ENCODE measurements at regions not wholly inside any gene's neighbourhood (a gene's known extent, or its start where the extent isn't known, plus 50 kb on each side); places are given as distances from the start of the nearest gene placed in this dataset.
"Not testable (repeated sequence)": the region's sequence is repeated elsewhere in the genome, so short reads cannot be mapped to it uniquely, and the experiment has no call there.

DNA sequence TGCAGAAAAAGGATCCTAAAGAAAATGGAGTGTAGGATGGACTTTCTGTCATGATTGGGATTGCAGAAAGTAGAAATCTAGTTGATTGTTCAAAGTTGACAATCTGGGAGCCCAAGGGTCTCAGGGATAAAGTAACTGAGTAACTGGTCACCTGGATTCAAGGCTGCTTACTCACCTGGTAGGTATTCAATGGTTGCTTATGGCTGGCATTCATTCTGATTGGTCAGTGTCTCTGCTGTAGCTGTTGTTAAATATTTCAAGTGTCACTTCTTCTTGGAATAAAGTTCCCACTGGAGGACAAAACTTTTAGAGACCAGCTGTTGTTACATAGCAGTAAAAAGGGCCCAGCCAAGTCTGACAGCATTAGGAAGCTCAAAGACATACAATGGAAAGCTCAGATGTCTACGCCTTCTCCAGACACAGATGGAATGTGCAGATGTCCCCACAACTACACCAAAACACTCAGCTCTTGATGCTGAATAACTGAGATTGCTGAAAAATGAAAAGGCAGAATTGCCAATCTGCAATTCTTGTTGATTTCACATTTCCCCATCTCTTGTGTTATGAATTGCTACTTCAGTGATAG, 106.9 kb downstream of the ZNF467 start:
- Mint-ChIP-seq H3K36me3 (ENCODE audit: low read depth) (no peaks in the 10 kb centered on the region), H3K4me3 (no peak overlapping the region), H3K27me3 (peaks cover 33% of the 10 kb centered on the region), H3K4me1 (no peaks in the 10 kb centered on the region), H3K27ac (no peak overlapping the region), H3K9me3 (no peaks in the 10 kb centered on the region)
- no peak for DNase-seq
- ATAC-seq = no peak

- not testable (repeated sequence) for ATAC-seq; H3K9me3 Mint-ChIP-seq; H3K27ac Mint-ChIP-seq; DNase-seq; H3K4me1 Mint-ChIP-seq; H3K36me3 Mint-ChIP-seq (ENCODE audit: low read depth); H3K4me3 Mint-ChIP-seq
- H3K27me3 Mint-ChIP-seq = peaks cover 35% of the 10 kb centered on the region
Measured at GRCh38 chr7:149665618-149666017, 107.8 kb downstream of the ZNF467 start.

DNA sequence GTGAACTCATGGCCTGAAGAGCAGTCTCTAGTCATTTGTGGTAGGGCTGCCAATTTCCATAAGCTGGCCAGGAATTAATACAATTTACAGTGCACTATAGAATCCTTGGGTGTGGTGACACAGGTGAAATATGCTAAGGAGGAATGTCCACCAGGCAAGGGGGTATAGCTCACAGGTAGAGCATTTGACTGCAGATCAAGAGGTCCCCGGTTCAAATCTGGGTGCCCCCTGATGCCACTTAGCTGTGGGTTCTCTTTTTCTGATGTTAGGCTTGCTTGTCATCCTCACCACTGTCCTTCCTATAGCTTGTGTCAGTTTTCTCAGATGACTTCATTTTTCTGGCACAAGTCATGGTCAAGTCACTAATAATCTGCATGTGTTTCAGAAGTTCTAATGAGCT, 108.7 kb downstream of the ZNF467 start:
- no peaks in the 10 kb centered on the region for H3K36me3 Mint-ChIP-seq (ENCODE audit: low read depth)
- ATAC-seq (no peak), DNase-seq (no peak)
- H3K4me1 Mint-ChIP-seq = no peaks in the 10 kb centered on the region
- H3K27me3 Mint-ChIP-seq = peaks cover 34% of the 10 kb centered on the region
- no peaks in the 10 kb centered on the region for H3K9me3 Mint-ChIP-seq
- H3K4me3 Mint-ChIP-seq = no peak overlapping the region
- no peak overlapping the region for H3K27ac Mint-ChIP-seq

DNA sequence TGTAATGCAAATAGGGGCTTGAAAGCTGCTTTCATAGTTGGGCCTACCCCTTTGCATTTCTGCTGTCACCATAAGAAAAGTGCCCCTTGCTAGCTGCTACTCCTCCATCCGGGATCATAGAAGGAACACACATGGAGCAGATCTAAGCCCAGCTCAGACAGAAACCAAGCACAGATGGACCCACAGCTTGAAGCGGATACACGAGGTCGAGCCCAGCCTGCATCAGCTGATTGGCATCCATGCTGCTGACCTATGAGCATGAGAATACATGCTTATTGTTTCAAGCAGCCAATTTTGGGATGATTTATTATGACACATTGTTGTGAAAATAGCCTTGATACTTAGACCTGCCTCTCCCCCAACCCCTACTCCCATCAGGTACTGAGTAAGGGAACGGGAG, 109.2 kb downstream of the ZNF467 start:
- Mint-ChIP-seq H3K27ac (no peak overlapping the region), H3K4me1 (no peaks in the 10 kb centered on the region), H3K9me3 (no peaks in the 10 kb centered on the region), H3K36me3 (ENCODE audit: low read depth) (no peaks in the 10 kb centered on the region), H3K4me3 (no peak overlapping the region), H3K27me3 (peaks cover 33% of the 10 kb centered on the region)
- ATAC-seq (no peak), DNase-seq (no peak)

DNA sequence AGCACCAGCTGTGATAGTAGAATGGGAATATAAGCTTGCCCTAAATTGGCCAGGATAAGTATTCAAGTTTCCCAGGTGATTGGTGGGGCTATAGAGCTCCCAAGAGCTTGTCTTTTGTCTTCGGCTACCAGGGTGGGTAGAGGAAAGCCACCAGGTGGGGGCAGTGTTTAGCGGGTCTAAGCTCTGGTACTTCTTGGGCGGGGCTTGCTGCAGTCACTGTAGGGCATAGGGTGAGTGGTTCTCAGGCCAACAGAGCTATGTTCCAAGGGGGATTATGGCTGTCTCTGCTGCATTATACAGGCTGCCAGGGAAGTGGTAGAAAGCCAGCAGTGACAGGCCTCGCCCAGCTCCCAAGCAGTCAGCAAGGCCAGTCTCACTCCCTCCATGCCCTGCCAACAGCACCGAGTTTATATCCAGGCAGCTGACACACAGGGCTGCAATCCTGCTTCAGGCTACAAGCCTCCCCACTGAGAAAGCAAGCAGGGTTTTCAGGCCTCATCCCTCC, 110.7 kb downstream of the ZNF467 start:
- H3K36me3 Mint-ChIP-seq (ENCODE audit: low read depth) = no peaks in the 10 kb centered on the region
- H3K27ac Mint-ChIP-seq = no peak overlapping the region
- H3K27me3 Mint-ChIP-seq = peaks cover 31% of the 10 kb centered on the region
- peak; percentile 72 for DNase-seq
- ATAC-seq = peak; percentile 92
- no peaks in the 10 kb centered on the region for H3K4me1 Mint-ChIP-seq
- H3K4me3 Mint-ChIP-seq = no peak overlapping the region
- no peaks in the 10 kb centered on the region for H3K9me3 Mint-ChIP-seq

DNA sequence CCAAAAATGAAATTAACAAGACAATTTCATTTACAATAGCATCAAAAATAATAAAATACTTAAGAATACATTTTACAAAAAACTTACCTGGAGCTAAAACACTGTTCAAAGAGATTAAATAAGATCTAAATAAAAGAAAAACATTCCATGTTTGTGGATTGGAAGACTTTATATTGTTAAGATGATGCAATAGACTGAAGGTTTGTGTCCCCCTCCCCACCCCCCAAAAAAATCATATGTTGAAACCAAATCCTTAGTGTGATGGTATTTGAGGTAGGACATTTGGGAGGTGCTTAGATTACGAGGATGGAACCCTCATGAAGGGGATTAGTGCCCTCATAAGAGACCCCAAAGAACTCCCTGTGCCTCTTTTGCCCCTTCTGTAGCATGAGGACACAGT, 117.6 kb downstream of the ZNF467 start:
- peaks cover 34% of the 10 kb centered on the region for H3K27me3 Mint-ChIP-seq
- ATAC-seq (no peak), DNase-seq (no peak)
- no peak overlapping the region for H3K27ac Mint-ChIP-seq
- H3K4me3 Mint-ChIP-seq = no peak overlapping the region
- H3K36me3 Mint-ChIP-seq (ENCODE audit: low read depth) = peaks cover 2% of the 10 kb centered on the region
- H3K9me3 Mint-ChIP-seq = peaks cover 23% of the 10 kb centered on the region
- no peaks in the 10 kb centered on the region for H3K4me1 Mint-ChIP-seq

DNA sequence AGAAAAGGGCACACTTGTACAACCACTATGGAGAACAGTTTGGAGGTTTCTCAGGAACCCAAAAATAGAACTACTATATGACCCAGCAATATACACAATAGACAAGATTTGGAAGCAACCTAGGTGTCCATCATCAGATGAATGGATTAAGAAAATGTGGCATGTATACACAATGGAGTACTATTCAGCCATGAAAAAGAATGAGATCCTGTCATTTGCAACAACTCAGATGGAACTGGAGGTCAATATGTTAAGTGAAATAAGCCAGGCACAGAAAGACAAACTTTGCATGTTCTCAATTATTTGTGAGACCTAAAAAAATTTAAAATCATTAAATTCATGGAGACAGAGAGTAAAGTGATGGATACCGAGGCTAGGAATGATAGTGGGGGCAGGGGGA, 118.8 kb downstream of the ZNF467 start:
- DNase-seq (no peak), ATAC-seq (no peak)
- no peak overlapping the region for H3K4me3 Mint-ChIP-seq
- H3K27me3 Mint-ChIP-seq = peaks cover 33% of the 10 kb centered on the region
- no peak overlapping the region for H3K27ac Mint-ChIP-seq
- H3K4me1 Mint-ChIP-seq = no peaks in the 10 kb centered on the region
- peaks cover 2% of the 10 kb centered on the region for H3K36me3 Mint-ChIP-seq (ENCODE audit: low read depth)
- peaks cover 23% of the 10 kb centered on the region for H3K9me3 Mint-ChIP-seq

DNA sequence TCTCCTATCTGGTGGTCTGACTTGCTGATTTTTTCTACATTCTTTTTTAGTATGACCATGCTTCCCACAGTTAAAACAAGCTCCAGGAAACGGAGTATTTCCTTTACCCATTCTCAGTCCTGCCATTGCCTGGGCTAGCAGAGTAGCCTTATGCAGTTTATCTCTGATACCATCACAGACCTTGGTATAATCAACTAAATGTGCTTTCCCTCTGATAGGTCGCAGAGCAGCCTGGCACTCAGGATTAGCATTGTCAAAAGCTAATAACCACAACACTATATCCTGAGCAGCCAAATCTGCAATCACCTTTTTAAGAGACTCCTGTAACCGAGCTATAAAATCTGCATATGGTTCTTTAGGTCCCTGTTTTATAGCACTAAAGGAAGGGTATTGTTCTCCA, 123.2 kb downstream of the ZNF467 start:
- DNase-seq; H3K27ac Mint-ChIP-seq; H3K4me1 Mint-ChIP-seq; ATAC-seq; H3K36me3 Mint-ChIP-seq (ENCODE audit: low read depth); H3K4me3 Mint-ChIP-seq: not testable (repeated sequence)
- Mint-ChIP-seq H3K27me3 (peaks cover 38% of the 10 kb centered on the region), H3K9me3 (peaks cover 23% of the 10 kb centered on the region)

- ATAC-seq = no peak
- H3K27me3 Mint-ChIP-seq = peaks cover 19% of the 10 kb centered on the region
- H3K27ac Mint-ChIP-seq = no peak overlapping the region
- H3K4me3 Mint-ChIP-seq = no peak overlapping the region
- H3K4me1 Mint-ChIP-seq = no peaks in the 10 kb centered on the region
- H3K9me3 Mint-ChIP-seq = no peaks in the 10 kb centered on the region
- no peak for DNase-seq
- H3K36me3 Mint-ChIP-seq (ENCODE audit: low read depth) = no peaks in the 10 kb centered on the region
Measured at GRCh38 chr7:149644754-149645153, 128.6 kb downstream of the ZNF467 start.

- DNase-seq = no peak
- peaks cover 8% of the 10 kb centered on the region for H3K27me3 Mint-ChIP-seq
- no peaks in the 10 kb centered on the region for H3K4me1 Mint-ChIP-seq
- H3K36me3 Mint-ChIP-seq (ENCODE audit: low read depth) = no peaks in the 10 kb centered on the region
- no peak for ATAC-seq
- no peak overlapping the region for H3K4me3 Mint-ChIP-seq
- no peak overlapping the region for H3K27ac Mint-ChIP-seq
- no peaks in the 10 kb centered on the region for H3K9me3 Mint-ChIP-seq
Measured at GRCh38 chr7:149642589-149642988, 130.8 kb downstream of the ZNF467 start.

DNA sequence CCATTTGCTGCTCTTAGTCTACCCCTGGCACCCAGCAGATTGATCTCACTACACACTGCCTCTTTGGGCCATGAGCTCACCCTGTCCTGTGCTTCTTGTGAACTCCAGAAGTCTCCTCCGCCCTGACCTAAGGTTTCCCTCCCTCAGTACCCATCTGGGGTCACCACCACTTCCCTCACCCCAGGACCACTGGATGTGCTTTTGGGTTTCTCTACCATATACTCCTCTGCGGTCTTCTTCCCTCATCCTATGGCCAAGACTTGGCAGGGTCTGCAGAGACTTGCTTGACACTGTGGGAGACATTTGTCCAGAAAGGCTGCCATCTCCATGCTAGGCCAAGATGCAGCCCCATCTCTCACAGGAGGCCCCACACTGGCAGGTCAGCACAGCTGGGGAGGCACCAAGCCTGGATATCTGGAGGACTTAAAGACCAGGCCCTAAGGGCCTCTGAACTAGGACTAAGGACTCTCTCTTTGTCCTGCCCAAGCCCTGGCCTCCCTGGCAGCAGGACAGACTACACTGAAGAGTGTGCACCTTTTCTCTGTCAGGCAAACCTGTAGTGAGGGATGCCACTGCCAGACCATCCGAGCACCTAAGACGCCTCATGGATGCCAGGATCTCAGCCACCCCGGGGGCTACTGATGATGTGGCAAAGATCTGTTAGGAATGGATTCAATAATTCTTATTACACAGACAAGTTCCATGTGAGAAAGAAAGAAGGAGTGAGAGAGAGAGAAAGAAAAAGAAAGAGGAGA, 134.6 kb downstream of the ZNF467 start:
- no peaks in the 10 kb centered on the region for H3K9me3 Mint-ChIP-seq
- no peaks in the 10 kb centered on the region for H3K36me3 Mint-ChIP-seq (ENCODE audit: low read depth)
- ATAC-seq = no peak

GRCh38 chr7:149637911-149638565, 135.3 kb downstream of the ZNF467 start:
- Mint-ChIP-seq H3K9me3 (no peaks in the 10 kb centered on the region), H3K4me3 (no peak overlapping the region), H3K36me3 (ENCODE audit: low read depth) (no peaks in the 10 kb centered on the region), H3K27me3 (peaks cover 9% of the 10 kb centered on the region), H3K4me1 (no peaks in the 10 kb centered on the region), H3K27ac (no peak overlapping the region)
- no peak for ATAC-seq
- DNase-seq = no peak

More for the DNA sequence above, 134.6 kb downstream of the ZNF467 start:
- Mint-ChIP-seq H3K4me3 (no peak overlapping the region), H3K27ac (no peak overlapping the region), H3K4me1 (no peaks in the 10 kb centered on the region), H3K27me3 (peaks cover 9% of the 10 kb centered on the region)
- no peak for DNase-seq

DNA sequence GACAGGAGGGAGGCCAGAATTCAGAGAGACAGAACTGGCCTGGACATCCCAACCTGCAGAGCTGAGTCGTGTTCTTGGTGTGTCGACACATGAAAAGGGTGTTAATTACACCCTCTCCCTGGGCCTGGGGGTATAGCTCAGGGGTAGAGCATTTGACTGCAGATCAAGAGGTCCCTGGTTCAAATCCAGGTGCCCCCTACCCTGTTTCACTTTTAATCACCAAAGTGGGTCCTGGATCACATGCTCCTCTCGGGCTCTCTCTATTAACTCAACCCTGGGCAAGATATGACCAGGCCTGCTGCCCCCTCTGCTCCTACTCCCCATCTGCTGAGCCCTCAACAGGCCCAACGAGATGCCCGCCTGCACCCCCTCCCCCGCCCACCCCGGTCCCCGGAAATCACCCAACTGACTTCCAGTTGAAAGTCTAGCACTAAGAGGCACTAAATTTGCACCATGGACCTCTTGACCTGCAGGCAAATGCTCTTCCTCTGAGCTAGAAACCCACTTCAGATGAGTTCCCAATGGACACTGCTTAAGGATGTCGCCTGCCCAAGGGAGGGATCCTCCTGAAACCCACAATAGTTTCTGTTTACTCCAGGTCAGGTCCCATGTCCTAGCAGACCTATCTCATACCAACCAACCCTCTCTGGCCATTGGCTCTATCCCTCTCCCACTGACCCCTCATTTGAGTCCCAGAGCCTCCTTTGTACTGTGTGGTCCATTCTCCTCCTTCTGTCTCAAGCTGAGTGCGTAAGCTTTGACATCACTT, 137.6 kb downstream of the ZNF467 start:
- H3K4me1 Mint-ChIP-seq = no peaks in the 10 kb centered on the region
- ATAC-seq (peak; percentile 84), DNase-seq (no peak)
- H3K27ac Mint-ChIP-seq = no peak overlapping the region
- no peak overlapping the region for H3K4me3 Mint-ChIP-seq
- no peaks in the 10 kb centered on the region for H3K36me3 Mint-ChIP-seq (ENCODE audit: low read depth)
- H3K27me3 Mint-ChIP-seq = peaks cover 5% of the 10 kb centered on the region
- H3K9me3 Mint-ChIP-seq = no peaks in the 10 kb centered on the region
